Muscle of leg (tissue), 3 donors: ENCODE measurements at regions not wholly inside any gene's neighbourhood (a gene's known extent, or its start where the extent isn't known, plus 50 kb on each side); places are given as distances from the start of the nearest gene placed in this dataset.

Experiments
- DNase-seq: peaks from one replicate; pipeline ENCODE4 v3.0.0; 2013
- H3K27ac ChIP-seq: one replicate; pipeline ENCODE4 v1.5.1; 2013; ENCODE audit warnings: mild to moderate bottlenecking, low read length, control low read depth
- H3K27me3 ChIP-seq: one replicate; pipeline ENCODE4 v1.6.1; 2013; ENCODE audit warnings: low read length; ENCODE audit not compliant: control insufficient read depth, insufficient read depth
- H3K36me3 ChIP-seq: one replicate; pipeline ENCODE4 v1.6.1; 2013; ENCODE audit warnings: low read length; ENCODE audit not compliant: control insufficient read depth, insufficient read depth
- H3K4me1 ChIP-seq: one replicate; pipeline ENCODE4 v1.6.1; 2013; ENCODE audit warnings: low read length; ENCODE audit not compliant: control insufficient read depth, insufficient read depth
- H3K4me3 ChIP-seq: one replicate; pipeline ENCODE4 v1.5.1; 2013; ENCODE audit warnings: low read length, control low read depth
- H3K9me3 ChIP-seq: replicated peaks from 2 replicates; pipeline ENCODE4 v1.6.1; 2013; ENCODE audit warnings: low read depth, low read length; ENCODE audit not compliant: control insufficient read depth
- WGBS: methylation state at CpG from one replicate; pipeline ENCODE4 v1.1.5; 2013; ENCODE audit warnings: missing lambda C conversion rate; ENCODE audit not compliant: insufficient coverage; 5-methylcytosine and 5-hydroxymethylcytosine counted together

DNA sequence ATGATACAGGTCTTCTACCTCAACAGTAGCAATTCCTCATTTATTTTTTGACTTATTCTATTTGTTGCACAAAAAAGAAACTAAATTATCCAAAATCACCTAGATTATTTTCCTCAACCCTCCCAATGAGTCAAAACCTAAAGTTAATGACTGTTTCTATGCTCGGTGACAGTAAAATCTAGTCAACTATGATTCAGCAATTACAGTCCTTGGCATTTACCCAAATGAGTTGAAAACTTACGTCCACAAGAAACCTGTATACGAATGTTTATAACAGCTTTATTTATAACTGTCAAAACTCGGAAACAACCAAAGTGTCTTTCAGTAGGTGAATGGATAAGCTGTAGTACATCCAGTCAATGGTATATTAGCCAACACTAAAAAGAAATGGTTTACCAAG lies 439.3 kb downstream of the CBLN2 start:
- Histone ChIP-seq H3K27ac (no peak overlapping the region), H3K4me3 (no peak overlapping the region), H3K27me3 (no peaks in the 10 kb centered on the region), H3K36me3 (no peaks in the 10 kb centered on the region), H3K4me1 (no peaks in the 10 kb centered on the region), H3K9me3 (no peaks in the 10 kb centered on the region)
- no CpG with 5 or more reads among the region's 4 CpGs for WGBS
- DNase-seq: no peak

DNA sequence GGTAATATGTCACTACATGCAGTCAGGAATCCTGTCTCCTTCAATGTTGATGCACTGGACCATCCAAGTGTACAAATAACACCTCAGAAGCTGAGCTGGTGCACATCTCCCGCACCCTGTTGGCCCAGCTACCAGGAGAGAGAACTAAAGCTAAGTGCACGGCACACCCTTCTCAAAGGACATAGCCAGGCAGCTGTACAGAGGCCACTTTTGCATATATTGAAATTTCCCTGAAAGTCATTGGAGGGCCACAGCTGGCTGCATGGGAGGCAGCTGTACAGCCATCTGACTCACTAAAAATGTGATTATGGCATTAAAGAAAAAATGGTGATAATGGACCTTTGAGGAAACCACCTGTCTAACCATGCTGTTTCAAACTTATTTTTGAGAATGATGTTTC lies 441.7 kb downstream of the CBLN2 start:
- Histone ChIP-seq H3K27ac (no peak overlapping the region), H3K27me3 (no peaks in the 10 kb centered on the region), H3K4me3 (no peak overlapping the region), H3K4me1 (no peaks in the 10 kb centered on the region), H3K36me3 (no peaks in the 10 kb centered on the region), H3K9me3 (no peaks in the 10 kb centered on the region)
- DNase-seq: no peak
- WGBS: 63% methylated on average over 1 of the region's 2 CpGs

- Histone ChIP-seq H3K4me1 (no peaks in the 10 kb centered on the region), H3K27ac (no peak overlapping the region), H3K27me3 (no peaks in the 10 kb centered on the region), H3K36me3 (no peaks in the 10 kb centered on the region), H3K9me3 (no peaks in the 10 kb centered on the region), H3K4me3 (no peak overlapping the region)
- DNase-seq: no peak
- 69% methylated on average over 3 of the region's 5 CpGs for WGBS
These were observed 443.6 kb downstream of the CBLN2 start for GRCh38 chr18:72100465-72101004.

- 0% methylated on average over 1 of the region's 5 CpGs for WGBS
- H3K4me3 ChIP-seq: no peak overlapping the region
- H3K36me3 ChIP-seq: no peaks in the 10 kb centered on the region
- H3K9me3 ChIP-seq: no peaks in the 10 kb centered on the region
- H3K27me3 ChIP-seq: no peaks in the 10 kb centered on the region
- DNase-seq: no peak
- H3K27ac ChIP-seq: no peak overlapping the region
- H3K4me1 ChIP-seq: no peaks in the 10 kb centered on the region
These were observed 452.8 kb downstream of the CBLN2 start for GRCh38 chr18:72091369-72091768.

GRCh38 chr18:72089432-72089831 lies 454.7 kb downstream of the CBLN2 start:
- WGBS: no CpG with 5 or more reads among the region's 3 CpGs
- H3K27ac ChIP-seq: no peak overlapping the region
- DNase-seq: no peak
- no peak overlapping the region for H3K4me3 ChIP-seq
- H3K9me3 ChIP-seq: no peaks in the 10 kb centered on the region
- no peaks in the 10 kb centered on the region for H3K4me1 ChIP-seq
- H3K27me3 ChIP-seq: no peaks in the 10 kb centered on the region
- H3K36me3 ChIP-seq: no peaks in the 10 kb centered on the region

- 14% methylated on average over 4 of the region's 4 CpGs for WGBS
- H3K9me3 ChIP-seq: no peaks in the 10 kb centered on the region
- H3K27me3 ChIP-seq: no peaks in the 10 kb centered on the region
- no peak overlapping the region for H3K4me3 ChIP-seq
- no peak overlapping the region for H3K27ac ChIP-seq
- no peaks in the 10 kb centered on the region for H3K4me1 ChIP-seq
- peak; percentile 17 for DNase-seq
- no peaks in the 10 kb centered on the region for H3K36me3 ChIP-seq
These were observed 457.7 kb downstream of the CBLN2 start for GRCh38 chr18:72086421-72086820.

DNA sequence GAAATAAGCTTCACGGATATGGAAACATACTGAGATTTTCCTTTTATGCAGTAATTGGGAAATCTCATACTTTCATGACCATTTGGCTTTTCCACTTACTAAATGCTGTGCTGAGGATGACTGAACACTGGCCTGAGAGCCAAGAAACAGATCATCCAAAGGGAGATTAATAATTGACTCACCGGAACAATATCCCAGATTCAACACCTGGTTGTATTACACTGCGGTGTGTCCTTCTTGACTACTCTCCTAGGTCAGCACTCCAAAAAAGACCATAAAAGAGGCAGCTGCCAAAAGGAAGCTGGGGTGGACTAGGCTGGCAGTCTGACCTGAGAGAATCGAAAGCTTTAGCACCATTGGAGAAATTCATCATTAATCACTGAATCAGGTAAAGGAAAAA lies 469.1 kb downstream of the CBLN2 start:
- H3K9me3 ChIP-seq: peaks cover 4% of the 10 kb centered on the region
- WGBS: 80% methylated on average over 1 of the region's 4 CpGs
- no peaks in the 10 kb centered on the region for H3K36me3 ChIP-seq
- H3K4me1 ChIP-seq: no peaks in the 10 kb centered on the region
- DNase-seq: no peak
- no peaks in the 10 kb centered on the region for H3K27me3 ChIP-seq
- no peak overlapping the region for H3K27ac ChIP-seq
- no peak overlapping the region for H3K4me3 ChIP-seq

GRCh38 chr18:72063001-72063400 lies 481.1 kb downstream of the CBLN2 start:
- H3K36me3 ChIP-seq: no peaks in the 10 kb centered on the region
- H3K4me1 ChIP-seq: no peaks in the 10 kb centered on the region
- no peaks in the 10 kb centered on the region for H3K27me3 ChIP-seq
- WGBS: 83% methylated on average over 2 of the region's 7 CpGs
- H3K27ac ChIP-seq: no peak overlapping the region
- H3K4me3 ChIP-seq: no peak overlapping the region
- H3K9me3 ChIP-seq: no peaks in the 10 kb centered on the region
- no peak for DNase-seq

DNA sequence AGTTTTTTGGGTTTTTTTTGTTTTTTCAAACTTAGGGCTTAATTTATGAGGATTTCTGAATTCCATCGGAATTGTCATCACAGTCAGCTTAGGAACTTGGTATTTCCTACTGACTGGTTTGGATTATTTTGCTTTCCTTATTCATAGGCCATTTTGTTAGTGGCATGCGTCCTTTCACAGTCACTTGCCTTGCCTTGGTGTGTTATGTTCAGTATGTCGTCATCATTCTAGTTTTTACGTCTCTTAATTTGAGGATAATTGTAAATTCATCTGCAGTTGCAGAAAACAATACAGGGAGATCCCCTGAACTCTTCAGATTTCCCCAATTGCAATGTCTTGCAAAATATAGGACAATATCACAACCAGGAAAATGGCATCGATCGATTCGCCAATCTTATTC lies 485.3 kb downstream of the CBLN2 start:
- 100% methylated on average over 3 of the region's 7 CpGs for WGBS
- Histone ChIP-seq H3K4me3 (no peak overlapping the region), H3K4me1 (no peaks in the 10 kb centered on the region), H3K36me3 (no peaks in the 10 kb centered on the region), H3K27ac (no peak overlapping the region), H3K9me3 (no peaks in the 10 kb centered on the region), H3K27me3 (no peaks in the 10 kb centered on the region)
- DNase-seq: no peak

GRCh38 chr18:72056171-72056570 lies 488.0 kb downstream of the CBLN2 start:
- Histone ChIP-seq H3K27ac (no peak overlapping the region), H3K4me1 (no peaks in the 10 kb centered on the region), H3K27me3 (no peaks in the 10 kb centered on the region), H3K9me3 (no peaks in the 10 kb centered on the region), H3K4me3 (no peak overlapping the region), H3K36me3 (no peaks in the 10 kb centered on the region)
- peak; percentile 5 for DNase-seq

- no peak overlapping the region for H3K4me3 ChIP-seq
- no CpG with 5 or more reads among the region's 7 CpGs for WGBS
- H3K9me3 ChIP-seq: no peaks in the 10 kb centered on the region
- H3K27me3 ChIP-seq: no peaks in the 10 kb centered on the region
- no peaks in the 10 kb centered on the region for H3K4me1 ChIP-seq
- no peaks in the 10 kb centered on the region for H3K36me3 ChIP-seq
- no peak for DNase-seq
- H3K27ac ChIP-seq: no peak overlapping the region
These were observed 502.7 kb downstream of the CBLN2 start for GRCh38 chr18:72041313-72042032.
